OCI-LY7 (cell line): ENCODE measurements at regions not wholly inside any gene's neighbourhood (a gene's known extent, or its start where the extent isn't known, plus 50 kb on each side); places are given as distances from the start of the nearest gene placed in this dataset.

ENCODE experiments used
- EZH2phosphoT487 ChIP-seq: fragments of 200-600 bp; sonication (generic); IDR thresholded peaks from 2 replicates; pipeline ENCODE4 v1.6.1; 2018; ENCODE audit warnings: low read depth, borderline replicate concordance, mild to moderate bottlenecking, mixed run types, antibody characterized with exemption, low read length, moderate library complexity, mixed read lengths
- TF ChIP-seq, protein P1 (sequence below): fragments of 200-600 bp; sonication (generic); conservative IDR thresholded peaks from 2 replicates; pipeline ENCODE4 v1.5.1; 2014; ENCODE audit warnings: mild to moderate bottlenecking, antibody characterized with exemption, low read length, moderate library complexity, mixed read lengths

GRCh38 chr11:93267383-93267782 is 63.2 kb upstream of the DEUP1 start:
- TF ChIP-seq, protein P1, sequence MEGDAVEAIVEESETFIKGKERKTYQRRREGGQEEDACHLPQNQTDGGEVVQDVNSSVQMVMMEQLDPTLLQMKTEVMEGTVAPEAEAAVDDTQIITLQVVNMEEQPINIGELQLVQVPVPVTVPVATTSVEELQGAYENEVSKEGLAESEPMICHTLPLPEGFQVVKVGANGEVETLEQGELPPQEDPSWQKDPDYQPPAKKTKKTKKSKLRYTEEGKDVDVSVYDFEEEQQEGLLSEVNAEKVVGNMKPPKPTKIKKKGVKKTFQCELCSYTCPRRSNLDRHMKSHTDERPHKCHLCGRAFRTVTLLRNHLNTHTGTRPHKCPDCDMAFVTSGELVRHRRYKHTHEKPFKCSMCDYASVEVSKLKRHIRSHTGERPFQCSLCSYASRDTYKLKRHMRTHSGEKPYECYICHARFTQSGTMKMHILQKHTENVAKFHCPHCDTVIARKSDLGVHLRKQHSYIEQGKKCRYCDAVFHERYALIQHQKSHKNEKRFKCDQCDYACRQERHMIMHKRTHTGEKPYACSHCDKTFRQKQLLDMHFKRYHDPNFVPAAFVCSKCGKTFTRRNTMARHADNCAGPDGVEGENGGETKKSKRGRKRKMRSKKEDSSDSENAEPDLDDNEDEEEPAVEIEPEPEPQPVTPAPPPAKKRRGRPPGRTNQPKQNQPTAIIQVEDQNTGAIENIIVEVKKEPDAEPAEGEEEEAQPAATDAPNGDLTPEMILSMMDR: no peak
- TF ChIP-seq EZH2phosphoT487: no peak
